ENCODE measurements at regions not wholly inside any gene's neighbourhood (a gene's known extent, or its start where the extent isn't known, plus 50 kb on each side); places are given as distances from the start of the nearest gene placed in this dataset.
"Not testable (repeated sequence)": the region's sequence is repeated elsewhere in the genome, so short reads cannot be mapped to it uniquely, and the experiment has no call there.

DNA sequence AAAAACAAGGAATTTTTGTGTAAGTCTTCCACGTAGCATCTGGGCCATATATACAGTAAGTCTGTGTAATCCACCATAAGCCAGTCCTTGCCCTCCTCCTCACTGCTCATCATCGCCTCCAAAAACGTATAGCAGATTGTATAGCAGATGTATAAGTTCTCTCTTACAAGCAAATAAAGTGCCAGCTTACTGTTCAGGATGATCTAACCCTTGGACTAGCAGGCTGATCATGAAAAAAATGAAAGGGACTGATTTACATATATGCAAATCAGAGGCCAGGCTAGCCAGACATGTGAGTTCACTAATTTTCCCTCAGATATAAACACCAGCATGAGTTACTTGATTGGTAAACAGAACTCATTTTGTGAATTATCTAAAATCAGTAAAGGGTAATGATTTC is 171.5 kb downstream of the LY86 start:
- no peak for DNase-seq
- Histone ChIP-seq H3K36me3 (ENCODE audit: control insufficient read depth, insufficient read depth, low read length) (no peaks in the 10 kb centered on the region), H3K4me3 (ENCODE audit: insufficient read depth, low read depth, low read length, poor library complexity, severe bottlenecking) (no peak overlapping the region), H3K9me3 (ENCODE audit: control insufficient read depth, low read length) (no peaks in the 10 kb centered on the region), H3K27ac (ENCODE audit: insufficient read depth, low read length, poor library complexity, severe bottlenecking) (no peak overlapping the region), H3K27me3 (replicated peaks; ENCODE audit: control insufficient read depth, insufficient read depth, low read length, poor library complexity, severe bottlenecking) (no peaks in the 10 kb centered on the region), H3K4me1 (ENCODE audit: control insufficient read depth, insufficient read depth, low read length, poor library complexity, severe bottlenecking) (no peaks in the 10 kb centered on the region)

DNA sequence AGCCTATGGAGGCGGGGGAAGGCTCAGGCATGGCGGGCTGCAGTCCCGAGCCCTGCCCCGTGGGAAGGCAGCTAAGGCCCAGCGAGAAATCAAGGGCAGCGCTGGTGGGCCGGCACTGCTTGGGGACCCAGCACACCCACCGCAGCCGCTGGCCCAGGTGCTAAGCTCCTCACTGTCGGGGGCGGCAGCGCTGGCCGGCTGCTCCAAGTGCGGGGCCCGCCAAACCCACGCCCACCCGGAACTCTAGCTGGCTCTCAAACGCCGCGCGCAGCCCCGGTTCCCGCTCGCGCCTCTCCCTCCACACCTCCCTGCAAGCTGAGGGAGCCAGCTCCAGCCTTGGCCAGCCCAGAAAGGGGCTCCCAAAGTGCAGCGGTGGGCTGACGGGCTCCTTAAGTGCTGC is 174.0 kb downstream of the LY86 start:
- H3K27ac ChIP-seq (ENCODE audit: insufficient read depth, low read length, poor library complexity, severe bottlenecking); H3K27me3 ChIP-seq (replicated peaks; ENCODE audit: control insufficient read depth, insufficient read depth, low read length, poor library complexity, severe bottlenecking); H3K9me3 ChIP-seq (ENCODE audit: control insufficient read depth, low read length); H3K4me1 ChIP-seq (ENCODE audit: control insufficient read depth, insufficient read depth, low read length, poor library complexity, severe bottlenecking); H3K36me3 ChIP-seq (ENCODE audit: control insufficient read depth, insufficient read depth, low read length); H3K4me3 ChIP-seq (ENCODE audit: insufficient read depth, low read depth, low read length, poor library complexity, severe bottlenecking); DNase-seq: not testable (repeated sequence)

DNA sequence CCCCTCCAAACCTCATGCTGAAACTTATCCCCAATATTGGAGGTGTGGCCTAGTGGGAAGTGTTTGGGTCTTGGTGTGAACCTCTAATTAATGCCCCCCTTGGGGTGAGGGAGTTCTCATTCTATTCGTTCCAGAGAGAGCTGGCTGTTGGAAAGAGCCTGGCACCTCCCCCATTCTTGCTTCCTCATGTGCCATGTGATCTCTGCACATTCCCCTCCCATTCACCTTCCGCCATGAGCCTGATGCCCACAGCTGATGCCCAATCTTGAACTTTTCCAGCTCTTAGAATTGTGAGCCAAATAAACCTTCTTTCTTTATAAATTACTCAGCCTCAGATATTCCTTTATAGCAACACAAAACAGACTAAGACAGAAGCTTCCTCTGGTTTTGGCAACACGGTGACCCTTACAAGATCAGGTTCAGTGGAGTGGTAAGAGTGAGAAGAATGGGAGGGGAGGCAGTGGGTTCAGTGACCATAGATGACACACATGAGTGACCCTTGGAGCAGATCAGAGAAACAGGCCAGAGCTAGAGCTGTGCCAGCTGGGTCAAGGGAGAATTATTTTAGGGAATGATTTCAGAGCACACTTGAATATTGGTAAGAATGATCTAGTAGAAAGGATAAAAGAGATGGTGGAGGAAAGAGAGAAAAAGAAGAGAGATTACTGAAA is 176.4 kb downstream of the LY86 start:
- Histone ChIP-seq H3K9me3 (ENCODE audit: control insufficient read depth, low read length) (no peaks in the 10 kb centered on the region), H3K4me3 (ENCODE audit: insufficient read depth, low read depth, low read length, poor library complexity, severe bottlenecking) (no peak overlapping the region), H3K4me1 (ENCODE audit: control insufficient read depth, insufficient read depth, low read length, poor library complexity, severe bottlenecking) (no peaks in the 10 kb centered on the region), H3K27me3 (replicated peaks; ENCODE audit: control insufficient read depth, insufficient read depth, low read length, poor library complexity, severe bottlenecking) (no peaks in the 10 kb centered on the region), H3K36me3 (ENCODE audit: control insufficient read depth, insufficient read depth, low read length) (no peaks in the 10 kb centered on the region), H3K27ac (ENCODE audit: insufficient read depth, low read length, poor library complexity, severe bottlenecking) (no peak overlapping the region)
- DNase-seq = no peak

DNA sequence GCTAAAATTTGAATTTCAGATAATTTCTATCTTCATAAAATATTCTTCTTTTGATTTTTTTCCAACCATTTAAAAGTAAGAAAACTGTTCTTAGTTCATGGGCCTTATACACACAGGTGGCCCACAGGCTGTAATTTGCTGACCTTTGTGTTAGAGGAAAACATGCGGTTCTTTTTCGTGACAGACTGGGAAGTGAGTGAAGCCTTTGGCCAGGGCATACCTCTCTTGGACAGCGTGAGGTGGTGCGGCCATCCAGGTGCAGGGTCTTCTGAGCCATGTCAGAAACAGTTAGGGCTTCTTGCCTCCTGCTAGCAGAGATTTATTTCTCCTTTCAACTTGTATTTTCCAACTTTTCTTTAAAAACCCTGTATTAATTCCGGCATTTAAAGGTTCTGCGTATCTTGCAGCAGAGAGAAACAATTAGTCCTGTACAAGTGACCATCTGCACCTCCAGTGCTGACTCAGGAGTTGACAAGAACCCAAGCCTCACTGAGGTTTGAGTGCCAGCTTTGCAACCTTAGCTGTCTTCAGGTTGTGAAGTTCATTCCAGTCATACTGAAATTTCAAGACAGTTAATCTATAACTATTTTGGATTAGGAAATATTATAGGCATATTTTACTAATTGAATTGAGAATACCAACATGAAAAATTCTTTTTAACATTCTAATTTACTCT is 177.8 kb downstream of the LY86 start:
- Histone ChIP-seq H3K27me3 (replicated peaks; ENCODE audit: control insufficient read depth, insufficient read depth, low read length, poor library complexity, severe bottlenecking) (no peaks in the 10 kb centered on the region), H3K4me3 (ENCODE audit: insufficient read depth, low read depth, low read length, poor library complexity, severe bottlenecking) (no peak overlapping the region), H3K27ac (ENCODE audit: insufficient read depth, low read length, poor library complexity, severe bottlenecking) (no peak overlapping the region), H3K4me1 (ENCODE audit: control insufficient read depth, insufficient read depth, low read length, poor library complexity, severe bottlenecking) (no peaks in the 10 kb centered on the region), H3K36me3 (ENCODE audit: control insufficient read depth, insufficient read depth, low read length) (no peaks in the 10 kb centered on the region), H3K9me3 (ENCODE audit: control insufficient read depth, low read length) (no peaks in the 10 kb centered on the region)
- DNase-seq = no peak

DNA sequence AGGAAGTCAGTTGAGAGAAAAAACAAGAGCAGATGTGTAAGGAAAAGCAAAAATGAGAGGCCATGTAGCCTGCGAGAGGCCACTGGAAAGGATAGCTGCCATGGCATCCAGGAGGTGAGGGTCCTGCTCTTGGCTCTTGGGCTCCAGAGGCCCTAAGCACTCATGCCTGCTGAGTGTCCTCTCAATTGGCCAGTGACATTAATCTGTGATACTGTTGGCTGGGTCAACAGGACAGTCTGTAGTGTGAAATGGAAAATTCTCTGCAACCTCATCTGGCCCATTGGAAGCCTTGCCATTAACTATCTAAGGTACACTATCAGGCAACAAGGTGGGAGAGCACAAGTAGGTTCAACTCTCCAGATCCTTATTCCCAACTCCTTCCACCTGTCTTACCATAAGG is 180.9 kb downstream of the LY86 start:
- no peak for DNase-seq
- no peak overlapping the region for H3K27ac ChIP-seq (ENCODE audit: insufficient read depth, low read length, poor library complexity, severe bottlenecking)
- no peaks in the 10 kb centered on the region for H3K9me3 ChIP-seq (ENCODE audit: control insufficient read depth, low read length)
- no peaks in the 10 kb centered on the region for H3K4me1 ChIP-seq (ENCODE audit: control insufficient read depth, insufficient read depth, low read length, poor library complexity, severe bottlenecking)
- H3K4me3 ChIP-seq (ENCODE audit: insufficient read depth, low read depth, low read length, poor library complexity, severe bottlenecking) = no peak overlapping the region
- H3K36me3 ChIP-seq (ENCODE audit: control insufficient read depth, insufficient read depth, low read length) = no peaks in the 10 kb centered on the region
- no peaks in the 10 kb centered on the region for H3K27me3 ChIP-seq (replicated peaks; ENCODE audit: control insufficient read depth, insufficient read depth, low read length, poor library complexity, severe bottlenecking)

DNA sequence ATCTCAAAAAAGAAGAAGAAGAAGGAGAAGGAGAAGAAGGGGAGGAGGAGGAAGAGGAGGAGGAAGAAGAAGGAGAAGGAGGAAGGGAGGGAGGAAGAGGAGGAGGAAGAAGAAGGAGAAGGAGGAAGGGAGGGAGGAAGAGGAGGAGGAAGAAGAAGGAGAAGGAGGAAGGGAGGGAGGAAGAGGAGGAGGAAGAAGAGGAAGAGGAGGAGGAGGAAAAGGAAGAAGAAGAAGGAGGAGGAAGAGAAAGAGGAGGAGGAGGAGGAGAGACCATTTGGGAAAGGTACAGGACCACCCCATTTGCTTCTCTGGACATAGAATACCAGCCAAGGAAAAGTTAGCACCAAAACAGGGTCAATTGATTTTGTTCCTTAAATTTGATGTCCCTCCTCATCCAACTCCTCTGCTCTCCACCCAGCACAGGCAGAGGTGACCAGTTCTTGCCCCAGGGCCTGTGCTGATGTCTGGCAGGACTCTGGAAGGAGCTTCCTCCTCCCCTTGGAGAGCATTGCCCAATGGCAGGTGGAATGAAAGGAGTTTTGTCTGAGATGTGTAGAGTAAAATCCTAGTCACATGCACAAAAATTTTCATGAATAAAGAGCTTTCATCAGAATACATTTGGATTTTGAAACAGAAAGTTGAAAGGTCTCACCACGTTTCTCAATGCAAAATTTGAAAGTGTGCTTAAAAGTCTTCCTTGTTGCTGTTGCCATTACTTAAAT is 182.9 kb downstream of the LY86 start:
- no peak overlapping the region for H3K27ac ChIP-seq (ENCODE audit: insufficient read depth, low read length, poor library complexity, severe bottlenecking)
- H3K36me3 ChIP-seq (ENCODE audit: control insufficient read depth, insufficient read depth, low read length) = no peaks in the 10 kb centered on the region
- H3K4me1 ChIP-seq (ENCODE audit: control insufficient read depth, insufficient read depth, low read length, poor library complexity, severe bottlenecking) = no peaks in the 10 kb centered on the region
- no peak for DNase-seq
- peaks cover 4% of the 10 kb centered on the region for H3K27me3 ChIP-seq (replicated peaks; ENCODE audit: control insufficient read depth, insufficient read depth, low read length, poor library complexity, severe bottlenecking)
- no peak overlapping the region for H3K4me3 ChIP-seq (ENCODE audit: insufficient read depth, low read depth, low read length, poor library complexity, severe bottlenecking)
- H3K9me3 ChIP-seq (ENCODE audit: control insufficient read depth, low read length) = no peaks in the 10 kb centered on the region

DNA sequence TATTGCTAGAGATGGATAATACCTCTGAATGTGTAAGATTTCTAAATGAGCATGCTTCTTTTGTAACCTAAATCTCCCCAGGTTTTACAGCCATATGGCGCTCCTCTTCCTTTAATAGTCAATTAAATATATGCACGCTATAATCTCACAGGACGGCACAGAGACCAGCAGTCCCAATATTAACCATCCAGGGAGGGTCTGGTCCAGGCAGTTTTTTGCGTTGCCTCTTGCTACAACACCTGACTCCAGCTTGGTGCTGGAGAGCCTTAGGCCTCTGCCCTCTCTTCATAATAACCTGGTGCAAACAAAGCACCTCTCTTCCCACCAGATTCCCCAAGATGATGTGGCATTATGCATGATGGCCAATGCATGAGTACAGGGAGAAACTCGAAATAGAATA is 183.4 kb downstream of the LY86 start:
- H3K27ac ChIP-seq (ENCODE audit: insufficient read depth, low read length, poor library complexity, severe bottlenecking) = no peak overlapping the region
- DNase-seq = no peak
- H3K9me3 ChIP-seq (ENCODE audit: control insufficient read depth, low read length) = no peaks in the 10 kb centered on the region

DNA sequence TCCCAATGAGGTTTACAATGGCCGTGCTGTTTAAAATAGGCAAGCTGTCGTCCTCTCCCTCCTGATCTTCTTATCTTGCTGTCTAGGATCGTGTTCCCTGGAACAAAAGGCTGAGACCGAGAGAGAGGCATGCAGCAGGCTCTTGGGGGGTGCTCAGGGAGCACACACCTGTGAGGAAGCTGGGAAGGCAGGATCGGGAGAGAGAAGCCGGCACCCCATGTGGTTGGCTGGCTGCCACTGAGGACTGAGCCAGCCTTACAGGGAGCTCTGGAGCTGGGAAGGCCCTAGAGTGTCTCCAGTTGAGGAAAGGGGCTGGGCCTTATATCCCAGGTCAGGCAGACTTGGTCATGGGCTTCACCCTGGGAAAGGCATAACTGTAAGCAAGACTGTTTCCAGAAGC is 184.2 kb downstream of the LY86 start:
- Histone ChIP-seq H3K4me3 (ENCODE audit: insufficient read depth, low read depth, low read length, poor library complexity, severe bottlenecking) (no peak overlapping the region), H3K4me1 (ENCODE audit: control insufficient read depth, insufficient read depth, low read length, poor library complexity, severe bottlenecking) (no peaks in the 10 kb centered on the region), H3K36me3 (ENCODE audit: control insufficient read depth, insufficient read depth, low read length) (no peaks in the 10 kb centered on the region), H3K27ac (ENCODE audit: insufficient read depth, low read length, poor library complexity, severe bottlenecking) (no peak overlapping the region), H3K27me3 (replicated peaks; ENCODE audit: control insufficient read depth, insufficient read depth, low read length, poor library complexity, severe bottlenecking) (peaks cover 4% of the 10 kb centered on the region), H3K9me3 (ENCODE audit: control insufficient read depth, low read length) (no peaks in the 10 kb centered on the region)
- no peak for DNase-seq

More for the DNA sequence above, 183.4 kb downstream of the LY86 start:
- H3K27me3 ChIP-seq (replicated peaks; ENCODE audit: control insufficient read depth, insufficient read depth, low read length, poor library complexity, severe bottlenecking) = peaks cover 4% of the 10 kb centered on the region
- H3K36me3 ChIP-seq (ENCODE audit: control insufficient read depth, insufficient read depth, low read length) = no peaks in the 10 kb centered on the region
- no peak overlapping the region for H3K4me3 ChIP-seq (ENCODE audit: insufficient read depth, low read depth, low read length, poor library complexity, severe bottlenecking)
- no peaks in the 10 kb centered on the region for H3K4me1 ChIP-seq (ENCODE audit: control insufficient read depth, insufficient read depth, low read length, poor library complexity, severe bottlenecking)

DNA sequence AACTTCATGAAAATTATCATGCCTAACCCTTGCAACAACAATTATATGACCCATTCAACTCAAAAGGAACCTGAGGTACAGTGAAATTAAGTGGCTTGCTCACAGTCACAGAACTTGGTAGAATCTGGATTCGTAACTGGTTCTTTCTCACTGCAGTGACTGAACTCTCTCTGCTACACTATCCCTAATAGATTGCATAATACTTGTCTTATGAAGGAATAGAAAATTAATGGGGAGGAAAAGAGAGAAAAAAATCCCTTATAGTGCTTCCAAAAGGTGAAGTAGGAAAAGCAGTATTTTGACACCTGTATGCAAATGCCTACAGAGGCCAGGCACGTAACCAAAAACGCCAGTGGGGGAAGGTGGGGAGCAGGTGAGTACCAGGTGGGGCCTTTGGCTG is 186.6 kb downstream of the LY86 start:
- Histone ChIP-seq H3K4me1 (ENCODE audit: control insufficient read depth, insufficient read depth, low read length, poor library complexity, severe bottlenecking) (no peaks in the 10 kb centered on the region), H3K27me3 (replicated peaks; ENCODE audit: control insufficient read depth, insufficient read depth, low read length, poor library complexity, severe bottlenecking) (peaks cover 4% of the 10 kb centered on the region), H3K36me3 (ENCODE audit: control insufficient read depth, insufficient read depth, low read length) (no peaks in the 10 kb centered on the region), H3K9me3 (ENCODE audit: control insufficient read depth, low read length) (no peaks in the 10 kb centered on the region), H3K27ac (ENCODE audit: insufficient read depth, low read length, poor library complexity, severe bottlenecking) (no peak overlapping the region), H3K4me3 (ENCODE audit: insufficient read depth, low read depth, low read length, poor library complexity, severe bottlenecking) (no peak overlapping the region)
- no peak for DNase-seq

DNA sequence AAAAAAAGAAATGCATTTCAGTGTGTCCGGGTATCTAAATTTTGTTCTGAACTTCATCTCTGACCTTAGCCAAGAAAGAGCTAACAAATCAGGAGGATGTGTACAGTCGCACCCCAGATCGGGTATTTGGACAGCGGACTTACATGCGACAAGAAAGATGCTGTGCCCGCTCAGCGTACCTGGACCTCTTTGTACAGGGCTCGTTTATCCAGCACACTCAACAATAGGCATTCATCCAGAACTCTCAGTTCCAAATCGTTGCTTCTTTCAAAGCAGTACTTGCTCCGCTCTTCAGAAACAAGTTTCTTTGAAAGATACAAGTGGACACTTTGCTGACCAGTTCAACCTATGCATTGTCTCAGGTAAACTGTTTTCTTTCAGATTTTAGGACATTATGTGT is 191.7 kb downstream of the LY86 start:
- Histone ChIP-seq H3K4me3 (ENCODE audit: insufficient read depth, low read depth, low read length, poor library complexity, severe bottlenecking) (no peak overlapping the region), H3K36me3 (ENCODE audit: control insufficient read depth, insufficient read depth, low read length) (no peaks in the 10 kb centered on the region)
- no peak for DNase-seq

More for the DNA sequence above, 191.7 kb downstream of the LY86 start:
- Histone ChIP-seq H3K27ac (ENCODE audit: insufficient read depth, low read length, poor library complexity, severe bottlenecking) (no peak overlapping the region), H3K9me3 (ENCODE audit: control insufficient read depth, low read length) (no peaks in the 10 kb centered on the region), H3K4me1 (ENCODE audit: control insufficient read depth, insufficient read depth, low read length, poor library complexity, severe bottlenecking) (no peaks in the 10 kb centered on the region), H3K27me3 (replicated peaks; ENCODE audit: control insufficient read depth, insufficient read depth, low read length, poor library complexity, severe bottlenecking) (peaks cover 4% of the 10 kb centered on the region)

Measured in effector memory CD4-positive, alpha-beta T cell (primary cell).